Panc1 (cell line): ENCODE measurements at regions not wholly inside any gene's neighbourhood (a gene's known extent, or its start where the extent isn't known, plus 50 kb on each side); places are given as distances from the start of the nearest gene placed in this dataset.

Source experiments
- CTCF ChIP-seq: fragments of 450-650 bp; IDR thresholded peaks from 2 replicates; pipeline ENCODE4 v1.5.1; 2017; ENCODE audit warnings: mild to moderate bottlenecking
- POLR2AphosphoS5 ChIP-seq: IDR thresholded peaks from 2 replicates; pipeline ENCODE4 v1.6.1; 2012; ENCODE audit warnings: mild to moderate bottlenecking, low read depth, low read length, moderate library complexity
- REST ChIP-seq, 2 experiments: IDR thresholded peaks; 2 replicates each; pipeline ENCODE4 v1.6.1; 2011 to 2012; ENCODE audit warnings: low read depth in 2 of 2, control low read depth in 1 of 2, low read length in 1 of 2, mild to moderate bottlenecking in 1 of 2, moderate library complexity in 1 of 2; ENCODE audit not compliant: insufficient read depth in 1 of 2
- SIN3A ChIP-seq: IDR thresholded peaks from 2 replicates; pipeline ENCODE4 v1.6.1; 2012; ENCODE audit warnings: low read depth, mild to moderate bottlenecking, low read length, moderate library complexity, borderline replicate concordance; ENCODE audit not compliant: insufficient read depth
- TCF7L2 ChIP-seq: IDR thresholded peaks from 2 replicates; pipeline ENCODE4 v1.6.1; 2011; ENCODE audit warnings: mild to moderate bottlenecking, low read depth, low read length, inconsistent platforms

GRCh38 chr13:65868099-65868498 lies 1362.0 kb downstream of the PCDH9 start:
- no peak for TF ChIP-seq CTCF
- no peak for TF ChIP-seq SIN3A
- TF ChIP-seq REST (IDR thresholded peaks at IDR 0.05; ENCODE audit: insufficient read depth in 1 of 2, low read depth in 2 of 2, low read length in 1 of 2), result no peak
- TF ChIP-seq POLR2AphosphoS5, result no peak
- TF ChIP-seq TCF7L2, result no peak
